GM21717 (cell line): ENCODE measurements at regions not wholly inside any gene's neighbourhood (a gene's known extent, or its start where the extent isn't known, plus 50 kb on each side); places are given as distances from the start of the nearest gene placed in this dataset.

Experiments used
- ATAC-seq: cut with Tn5 transposase; IDR thresholded peaks from one replicate; pipeline ENCODE4 v1.9.1; 2021; ENCODE audit warnings: mild to moderate bottlenecking, moderate library complexity; ENCODE audit not compliant: unreplicated experiment

DNA sequence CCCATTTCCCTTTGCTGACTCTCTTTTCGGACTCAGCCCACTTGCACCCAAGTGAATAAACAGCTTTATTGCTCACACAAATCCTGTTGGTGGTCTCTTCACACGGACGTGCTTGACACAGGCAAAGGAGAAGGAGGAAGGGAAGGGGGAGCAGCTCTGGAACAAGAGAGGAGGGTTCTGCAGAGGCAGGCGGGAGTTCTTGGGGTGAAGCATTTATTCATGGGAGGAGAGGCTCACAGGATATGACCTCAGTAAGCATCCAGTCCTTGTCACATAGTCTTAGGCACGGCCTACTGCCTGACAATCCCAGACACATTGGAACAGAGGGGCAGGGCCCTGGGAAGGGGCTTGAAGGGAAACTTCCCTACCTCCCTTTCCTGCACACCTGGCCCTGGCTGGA lies 171.7 kb upstream of the HS6ST1 start:
- no peak for ATAC-seq

DNA sequence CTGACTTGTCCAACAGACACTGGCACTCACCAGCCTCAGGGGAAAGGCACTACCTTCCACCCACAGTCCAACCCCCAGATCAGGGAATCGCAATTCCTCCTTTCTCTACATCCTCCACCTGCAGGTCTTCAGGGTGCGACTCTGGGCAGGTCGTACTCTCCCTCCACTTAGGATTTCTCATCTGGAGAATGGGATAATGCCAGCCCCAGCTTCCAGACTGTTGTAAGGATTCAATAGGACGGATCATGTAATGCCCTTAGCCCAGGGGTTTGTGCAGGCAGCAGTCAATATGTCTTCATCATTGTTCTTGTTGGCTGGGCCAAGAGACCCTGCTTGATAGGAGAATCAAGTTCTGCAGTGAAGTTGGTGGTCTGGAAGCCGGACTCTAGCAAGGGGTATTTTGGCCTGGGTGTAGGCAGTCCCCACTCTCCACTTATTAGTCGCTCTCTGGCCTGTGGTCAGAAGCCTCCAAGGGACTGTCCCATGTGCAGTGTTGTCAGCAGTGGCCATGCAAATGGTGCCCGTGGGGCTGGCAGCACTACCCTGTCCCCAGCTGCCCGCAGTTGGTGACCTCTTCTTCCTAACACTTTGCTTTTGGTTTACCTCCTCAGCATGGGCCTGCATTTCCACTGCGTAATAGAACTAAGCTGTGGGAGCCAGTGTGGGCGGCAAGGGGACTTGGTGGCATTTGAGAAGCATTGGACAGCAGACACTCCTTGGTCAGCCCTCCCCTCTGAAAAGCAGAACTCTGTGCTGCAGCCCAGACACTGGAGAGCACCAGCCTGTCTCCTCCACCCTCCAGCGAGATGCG lies 172.4 kb upstream of the HS6ST1 start:
- ATAC-seq, result no peak

DNA sequence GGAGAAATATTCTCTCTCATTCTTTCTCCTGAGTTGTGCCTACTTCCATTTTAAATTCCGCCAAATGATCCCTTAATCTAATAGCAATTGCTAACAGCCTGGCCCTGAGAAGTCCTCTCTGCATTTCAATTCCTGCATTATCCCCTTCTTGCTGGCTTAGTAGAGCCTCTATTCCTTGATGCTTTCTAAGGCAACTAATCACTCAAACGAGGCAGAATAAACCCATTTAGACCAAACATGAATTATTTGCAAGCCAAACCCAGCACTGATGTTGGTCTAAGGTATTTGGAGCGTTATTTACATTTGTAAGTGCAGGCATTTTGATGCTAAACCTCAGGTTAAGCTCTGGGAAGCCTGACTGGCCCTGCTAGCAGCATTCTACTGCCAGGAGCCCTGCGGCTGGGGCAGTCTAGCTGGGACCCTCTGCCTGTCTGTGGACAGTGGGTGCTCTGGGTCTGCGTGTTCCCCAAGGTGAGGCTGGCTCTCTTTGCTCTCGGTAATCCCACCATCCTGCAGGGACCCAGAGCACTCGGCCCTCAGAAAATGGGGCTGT lies 173.1 kb upstream of the HS6ST1 start:
- ATAC-seq, result no peak

DNA sequence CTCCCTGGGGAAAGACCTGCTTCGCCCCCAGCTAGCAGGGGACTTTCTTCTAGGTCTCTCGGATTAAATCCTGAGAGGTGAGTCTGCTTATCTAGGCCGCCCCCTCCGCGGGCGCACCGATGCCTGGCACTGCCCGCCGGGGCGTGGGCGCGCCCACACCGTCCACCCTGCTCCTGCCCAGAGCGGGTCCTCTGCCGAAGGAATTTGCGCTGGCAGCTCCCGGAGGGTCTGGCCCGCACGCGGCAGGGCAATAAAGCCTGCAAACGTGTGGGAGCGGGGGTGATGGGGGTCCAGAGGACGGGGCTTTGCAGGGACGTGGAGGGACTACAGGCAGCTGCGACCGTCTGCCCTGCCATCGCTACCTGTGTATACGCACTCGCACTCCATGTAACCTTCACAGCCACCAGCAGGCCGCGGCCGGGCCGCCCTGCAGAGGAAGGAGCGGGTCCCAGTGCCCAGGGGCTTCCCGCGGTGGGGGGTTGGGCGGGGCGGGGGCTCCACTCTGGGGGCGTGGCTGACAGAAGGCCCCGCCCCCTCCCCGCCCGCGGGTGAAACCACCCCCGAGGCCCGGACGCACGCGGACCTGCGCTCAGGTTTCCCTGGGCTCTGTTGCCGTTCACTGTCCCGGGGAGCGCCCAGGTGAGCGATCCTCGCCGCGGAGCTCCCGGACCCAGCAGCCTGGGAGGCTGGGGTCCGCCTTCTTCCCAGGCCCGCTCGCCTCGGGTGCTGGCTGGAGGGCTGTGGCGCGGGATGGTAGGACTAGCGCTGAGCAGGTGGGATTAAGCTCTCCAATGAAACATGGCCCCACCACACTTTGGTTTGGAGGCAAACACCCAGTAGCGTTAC lies 174.5 kb upstream of the HS6ST1 start:
- ATAC-seq, result no peak

DNA sequence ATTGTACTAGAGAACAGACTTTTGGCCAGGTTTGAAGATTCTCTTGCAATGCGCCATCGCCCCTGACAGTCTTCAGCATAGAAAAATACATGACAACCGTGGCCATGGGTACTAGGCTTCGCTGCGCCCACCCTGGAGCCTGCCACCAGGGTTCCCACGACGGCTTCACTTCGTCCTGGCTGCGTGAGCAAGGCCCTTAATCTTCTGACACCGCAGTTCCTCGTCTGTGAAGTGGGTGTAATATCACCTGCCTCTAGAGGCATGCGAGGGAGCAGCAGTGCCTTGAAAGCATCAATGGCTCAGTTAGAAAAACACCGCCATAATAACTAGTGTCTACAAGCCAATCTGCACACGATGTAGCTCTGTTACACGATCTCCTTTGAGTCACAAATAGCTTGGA lies 175.2 kb upstream of the HS6ST1 start:
- no peak for ATAC-seq

DNA sequence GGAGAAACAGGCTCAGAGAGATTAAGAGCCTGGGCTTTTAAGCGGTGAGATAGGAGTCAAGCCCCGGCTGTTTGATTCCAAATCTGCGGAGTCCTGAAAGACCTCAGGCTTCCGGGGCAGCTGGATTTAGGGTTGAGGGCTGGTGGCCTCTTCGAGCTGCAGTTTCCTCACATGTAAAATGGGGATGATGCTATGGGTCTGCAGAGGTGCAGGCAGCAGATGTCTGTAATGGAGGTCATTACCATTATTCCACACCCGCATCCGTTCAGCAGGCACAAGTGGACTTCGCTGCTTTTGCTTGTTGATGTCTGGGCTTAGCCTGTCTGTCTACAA lies 175.6 kb upstream of the HS6ST1 start:
- ATAC-seq, result no peak

DNA sequence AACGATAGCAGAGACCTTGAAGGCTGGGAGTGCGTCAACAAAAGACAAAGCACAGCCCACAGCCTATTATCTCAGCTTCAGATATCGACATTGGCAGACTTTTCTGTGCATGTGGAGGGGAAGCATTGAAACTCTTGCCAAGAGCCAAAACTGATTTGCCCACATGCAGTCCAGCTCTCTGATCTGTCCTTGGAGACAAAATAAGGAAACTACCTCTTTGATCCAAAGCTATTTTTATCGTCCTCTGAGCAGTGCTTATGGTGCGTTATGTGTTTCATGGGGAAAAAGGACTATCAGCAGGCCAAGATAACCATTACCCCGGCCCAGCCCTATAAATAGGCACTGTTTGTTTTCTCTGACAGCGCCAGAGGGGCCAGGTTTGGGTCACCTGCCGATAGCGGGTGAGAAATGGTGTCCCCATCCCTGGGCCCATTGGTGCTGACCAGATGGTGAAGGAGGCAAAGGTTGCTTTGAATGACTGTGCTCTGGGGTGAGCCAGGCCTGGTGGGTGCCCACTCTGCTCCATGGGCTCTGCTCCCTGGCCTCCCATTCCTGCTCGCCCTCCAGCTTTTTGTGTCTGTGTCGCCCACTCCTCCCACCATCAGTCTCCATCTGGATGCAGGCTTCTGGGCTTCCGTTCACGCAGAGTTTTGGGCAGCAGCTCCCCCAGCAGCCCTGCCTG lies 176.1 kb upstream of the HS6ST1 start:
- ATAC-seq, result no peak

DNA sequence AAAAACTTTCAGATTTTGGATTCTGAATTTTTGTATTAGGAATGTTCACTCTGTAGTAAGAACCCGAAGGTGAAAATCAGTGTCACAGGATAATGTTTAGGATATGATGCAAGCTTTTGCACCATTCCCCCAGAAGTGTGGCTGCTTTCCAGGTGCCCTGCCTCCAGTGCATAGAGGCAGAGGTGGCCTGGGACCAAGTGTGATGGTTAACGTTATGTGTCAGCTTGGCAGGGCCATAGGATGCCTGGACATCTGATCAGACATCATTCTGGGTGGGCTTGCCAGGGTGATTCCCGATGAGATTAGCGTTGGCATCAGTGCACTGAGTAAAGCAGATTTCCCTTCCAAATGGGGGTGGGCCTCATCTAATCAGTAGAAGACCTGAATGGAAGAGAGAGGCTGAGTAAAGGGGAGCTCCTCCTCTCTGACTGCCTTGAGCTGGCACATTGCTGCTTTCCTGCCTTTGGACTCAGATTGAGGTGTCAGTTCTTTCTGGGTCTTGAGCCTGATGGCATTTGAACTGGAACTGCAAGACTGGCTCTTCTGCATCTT lies 177.4 kb upstream of the HS6ST1 start:
- no peak for ATAC-seq

DNA sequence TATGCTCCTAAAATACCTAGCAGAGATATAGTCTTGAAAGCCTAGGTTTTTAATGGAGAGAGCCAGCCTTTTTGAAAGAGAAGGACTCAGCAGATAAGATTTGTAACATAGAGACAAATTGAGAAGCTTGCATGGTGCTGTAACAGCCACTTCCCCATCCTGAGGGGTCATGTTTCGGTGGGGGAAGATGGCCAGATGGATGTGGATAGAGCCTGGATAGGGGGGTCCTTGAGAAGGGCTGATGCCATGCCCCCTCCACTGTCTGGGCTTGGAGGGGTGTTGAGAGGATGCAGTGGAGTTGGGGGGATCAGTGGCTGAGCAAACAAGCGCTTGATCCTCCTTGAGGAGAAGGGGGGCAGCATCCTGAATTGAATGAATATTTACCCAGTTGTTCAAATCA lies 178.0 kb upstream of the HS6ST1 start:
- no peak for ATAC-seq

DNA sequence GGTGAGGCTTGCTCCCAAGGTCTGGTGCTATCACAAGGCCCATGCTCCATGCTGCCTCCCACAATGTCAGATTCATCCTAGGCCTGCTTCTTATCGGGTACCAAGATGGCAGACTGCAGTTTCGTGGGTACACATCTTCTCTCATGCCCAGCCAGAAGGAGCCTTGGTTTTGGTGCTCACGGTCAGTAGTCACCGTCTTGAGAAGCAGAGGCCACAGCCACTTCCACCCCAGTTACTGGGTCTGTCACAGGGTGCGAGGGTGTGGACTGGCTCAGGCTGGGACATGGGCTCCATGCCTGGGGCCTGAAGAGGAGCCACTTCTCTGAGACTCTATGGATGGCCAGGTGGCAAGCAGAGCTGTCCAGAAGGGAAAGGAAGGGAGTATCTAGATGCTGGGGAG lies 178.8 kb upstream of the HS6ST1 start:
- no peak for ATAC-seq

DNA sequence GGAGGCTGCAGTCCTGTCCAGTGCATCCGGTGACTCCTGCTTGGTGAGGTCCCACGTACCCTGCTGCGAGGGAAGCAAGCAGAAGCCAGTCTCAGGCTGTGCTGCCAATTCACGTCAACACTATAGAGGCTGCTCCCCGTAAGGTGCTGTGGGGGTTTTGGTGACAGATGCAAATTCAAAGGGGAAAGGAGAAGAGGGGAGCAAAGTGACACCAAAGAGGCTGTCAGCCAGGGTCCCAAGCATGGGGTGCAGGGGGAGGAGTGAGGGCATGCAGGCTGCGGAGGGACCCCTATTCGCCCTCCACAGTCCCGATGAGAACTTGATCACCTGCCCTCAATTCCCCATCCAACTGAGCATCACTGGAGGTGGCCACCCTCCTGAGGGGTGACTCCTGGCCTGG lies 179.4 kb upstream of the HS6ST1 start:
- ATAC-seq, result no peak

DNA sequence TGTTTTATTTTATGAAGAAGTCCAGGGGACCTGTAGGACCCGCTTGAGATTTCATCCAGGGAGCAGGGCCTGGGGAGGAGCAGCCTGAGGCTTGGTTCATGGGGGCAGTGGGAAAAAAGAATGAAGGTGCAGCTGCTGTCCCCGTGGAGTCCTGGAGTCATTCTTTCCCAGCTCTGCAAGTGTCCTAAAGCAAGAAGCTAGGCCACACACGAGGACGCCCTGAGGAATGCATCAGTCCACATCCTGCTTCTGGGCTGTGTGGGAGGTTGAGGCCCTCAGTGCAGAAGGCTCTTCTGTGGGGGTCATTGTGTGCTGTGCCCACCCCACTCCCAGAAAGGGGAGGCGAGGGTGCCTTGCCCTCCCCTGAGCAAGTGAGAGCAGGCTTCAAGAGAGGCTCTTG lies 179.9 kb upstream of the HS6ST1 start:
- no peak for ATAC-seq

DNA sequence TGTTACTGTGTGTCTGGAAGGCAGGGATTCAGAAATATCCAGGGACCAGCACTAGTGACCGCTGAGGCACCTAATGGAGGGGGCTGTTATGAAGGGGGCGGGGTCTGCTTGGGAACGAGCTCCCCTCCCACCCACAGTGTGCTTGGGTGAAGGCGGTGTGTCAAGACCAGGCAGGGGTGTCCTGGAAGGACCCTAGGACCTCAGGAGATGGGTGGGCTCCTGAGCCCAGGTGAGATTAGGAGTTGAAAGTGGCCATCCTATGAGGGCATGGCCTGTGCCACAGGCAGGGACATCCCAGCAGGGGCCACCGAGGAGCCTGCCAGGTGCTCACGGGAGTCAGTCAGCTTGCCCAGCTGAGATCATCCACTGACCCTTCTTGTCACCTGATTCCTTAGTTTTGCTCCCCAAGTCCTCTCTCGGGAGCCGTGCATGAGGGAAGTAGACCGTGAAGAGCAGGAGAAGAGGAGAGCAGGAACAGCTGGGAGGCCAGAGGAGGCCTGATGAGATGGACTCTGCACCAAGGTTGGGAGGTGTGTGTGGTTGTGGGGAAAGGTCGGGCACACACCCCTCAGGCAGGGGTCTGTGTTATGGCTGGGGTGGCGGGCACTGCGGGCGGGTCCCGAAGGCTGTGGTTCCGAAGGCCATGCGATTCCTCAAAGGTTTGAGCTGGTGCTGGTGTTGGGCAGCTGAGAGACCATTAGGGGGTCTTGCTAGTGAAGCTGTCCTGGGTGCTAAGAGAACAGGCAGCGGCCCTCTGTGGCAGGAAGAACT lies 180.9 kb upstream of the HS6ST1 start:
- ATAC-seq, result no peak

DNA sequence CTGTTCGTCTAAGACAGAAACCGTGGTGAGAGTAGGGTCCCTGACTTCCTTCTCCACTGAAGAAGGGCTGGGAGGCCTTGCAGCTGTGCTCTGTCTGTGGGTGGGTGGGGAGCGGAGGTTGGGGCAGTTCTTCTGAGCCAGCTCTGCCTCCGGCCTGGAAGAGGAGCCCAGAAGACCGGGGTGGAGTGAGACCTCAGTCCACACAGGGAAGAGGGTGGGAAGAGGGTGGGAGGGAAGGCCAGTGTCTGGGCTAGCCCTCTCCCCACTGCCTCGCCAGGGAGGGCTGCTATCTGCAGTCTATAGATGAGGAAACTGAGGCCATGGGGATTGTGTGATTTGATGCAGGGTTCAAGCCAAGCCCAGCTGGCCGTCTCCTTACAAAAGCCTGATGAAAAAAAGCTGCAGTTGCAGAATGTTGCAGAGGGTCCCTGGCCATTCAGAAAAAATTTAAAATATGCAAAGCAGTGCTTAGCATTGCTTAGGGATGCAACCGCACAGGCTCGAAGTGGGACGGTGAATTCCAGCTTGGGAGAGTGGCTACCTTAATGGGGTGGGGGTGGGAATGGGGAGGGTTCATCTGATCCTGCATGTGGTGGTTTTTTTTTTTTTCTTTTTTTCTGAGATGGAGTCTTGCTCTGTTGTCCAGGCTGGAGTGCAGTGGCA lies 181.6 kb upstream of the HS6ST1 start:
- no peak for ATAC-seq

DNA sequence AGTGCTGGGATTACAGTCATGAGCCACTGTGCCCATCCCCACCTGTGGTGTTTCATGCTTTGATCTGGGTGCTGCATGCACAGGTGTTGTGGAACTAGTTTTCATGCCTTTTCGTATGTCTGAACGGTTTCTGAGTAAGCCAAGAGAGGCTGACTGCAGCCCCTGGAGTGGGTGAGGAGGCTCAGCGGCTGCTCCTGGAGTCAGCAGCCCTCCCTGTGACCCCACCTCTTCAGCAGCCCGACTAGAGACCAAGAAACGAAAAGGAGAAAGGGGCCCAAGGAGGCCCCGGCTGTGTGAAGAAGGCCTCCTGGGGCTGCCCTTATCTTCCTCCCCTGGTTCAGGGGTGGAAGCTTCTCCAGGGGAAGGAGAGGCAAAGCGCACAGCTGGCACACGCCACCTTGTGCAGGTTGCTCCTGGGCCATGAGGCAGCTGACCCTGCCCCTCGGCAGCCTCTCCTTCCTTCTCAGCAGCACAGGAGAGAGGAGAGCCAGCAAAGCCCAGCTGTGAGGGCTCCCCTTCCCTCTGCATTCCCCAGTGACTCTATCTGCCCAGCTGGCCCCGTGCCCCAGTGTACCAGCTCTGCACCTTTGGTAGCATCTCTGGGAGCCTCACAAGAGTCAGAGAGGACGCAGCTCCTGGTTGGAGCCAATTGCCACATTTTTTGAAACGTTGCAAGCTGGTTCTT lies 182.5 kb upstream of the HS6ST1 start:
- no peak for ATAC-seq

DNA sequence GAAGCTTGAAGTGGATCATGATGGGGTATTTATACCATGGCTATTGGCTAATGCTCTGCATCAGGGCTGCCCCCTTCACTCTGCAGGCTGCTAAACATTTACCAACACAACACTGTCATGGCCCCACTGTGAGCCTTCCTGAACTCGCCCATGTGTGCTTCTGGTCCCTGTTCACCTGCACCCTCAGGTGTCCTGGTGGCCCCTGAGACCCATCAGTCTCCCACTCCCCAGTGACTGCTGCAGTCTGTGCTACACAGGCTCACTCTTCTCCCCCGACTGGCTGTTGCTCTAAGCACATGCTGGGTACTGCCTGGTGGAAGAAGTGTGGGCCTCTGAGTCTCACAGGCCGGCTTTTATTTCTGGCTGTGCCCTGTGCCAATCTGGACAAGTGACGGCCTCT lies 183.0 kb upstream of the HS6ST1 start:
- no peak for ATAC-seq

DNA sequence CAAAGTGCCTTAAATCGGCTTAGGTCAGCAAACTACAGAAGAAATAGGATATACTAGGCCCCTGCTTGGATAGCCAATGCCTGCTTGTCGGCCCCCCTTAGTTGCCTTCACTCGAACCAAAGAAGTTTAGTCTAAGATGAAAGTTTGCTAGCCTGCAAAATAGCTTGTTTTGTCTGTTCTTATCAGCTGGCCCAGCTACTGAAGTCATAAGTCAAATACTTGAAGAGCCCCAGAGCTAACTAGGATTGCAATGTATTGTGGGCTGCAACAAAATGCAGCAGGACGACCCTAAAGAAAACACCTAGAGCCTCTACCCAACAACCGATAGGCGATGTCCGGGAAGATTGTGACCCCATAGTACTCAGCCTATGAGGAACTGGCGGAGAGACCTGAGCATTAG lies 183.5 kb upstream of the HS6ST1 start:
- no peak for ATAC-seq

DNA sequence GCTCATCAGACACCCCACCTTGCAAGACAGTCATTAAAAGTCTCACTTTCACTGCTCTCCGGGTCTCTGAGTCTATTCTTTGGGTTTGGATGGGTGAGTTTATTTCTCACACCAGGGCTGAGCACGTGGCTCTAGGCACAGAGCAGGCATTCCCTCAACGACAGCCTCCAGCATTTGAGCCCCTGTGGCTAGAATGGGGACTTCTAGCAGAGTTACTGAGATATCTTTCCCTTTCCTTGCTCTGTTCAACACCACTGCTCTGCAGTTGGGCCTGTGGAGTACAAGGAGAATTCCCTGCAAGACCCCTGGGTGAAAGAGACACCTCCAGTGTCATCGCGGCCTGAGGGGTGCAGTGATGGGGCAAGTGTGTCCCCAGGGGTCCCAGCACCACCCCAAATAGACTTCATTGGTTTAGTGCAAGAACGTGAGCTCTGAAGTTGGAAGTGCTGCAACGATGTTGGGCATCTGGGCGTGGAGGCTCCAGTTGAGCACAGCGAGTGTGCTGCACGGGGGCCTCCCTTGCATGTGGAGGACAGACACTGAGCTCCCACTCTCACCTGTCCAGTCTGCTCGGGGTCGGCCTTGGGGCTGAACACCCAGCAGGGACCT lies 184.1 kb upstream of the HS6ST1 start:
- ATAC-seq, result no peak
